WTC11 (cell line): ENCODE measurements at regions not wholly inside any gene's neighbourhood (a gene's known extent, or its start where the extent isn't known, plus 50 kb on each side); places are given as distances from the start of the nearest gene placed in this dataset.

Experiments used
- ATAC-seq: fragments of 200-7000 bp; cut with Tn5 transposase; 2 replicates; pipeline ENCODE4 v1.10.0; 2021; ENCODE audit warnings: mild to moderate bottlenecking, moderate library complexity
- CTCF ChIA-PET: fragments of 300-600 bp; sonication (Branson Sonifier 250); formaldehyde crosslinking; loops from one replicate; lab custom pipeline; 2021; ENCODE audit warnings: antibody characterized with exemption; lab: Charles Lee
- POLR2A ChIA-PET: fragments of 350-600 bp; sonication (Branson Sonifier 250); formaldehyde crosslinking; loops from one replicate; lab custom pipeline; 2021; ENCODE audit warnings: antibody characterized with exemption; lab: Charles Lee
- DNase-seq: peaks from one replicate; pipeline ENCODE4 v3.0.0; 2021; ENCODE audit warnings: low spot score
- H3K27ac Mint-ChIP-seq: 2 replicates; pipeline ENCODE4 v1.8.0; 2021; ENCODE audit warnings: mixed read lengths
- H3K27me3 Mint-ChIP-seq: 2 replicates; pipeline ENCODE4 v1.8.0; 2021; ENCODE audit warnings: low read depth, mild to moderate bottlenecking, moderate library complexity, mixed read lengths
- H3K36me3 Mint-ChIP-seq: 2 replicates; pipeline ENCODE4 v1.8.0; 2021; ENCODE audit warnings: mixed read lengths
- H3K4me1 Mint-ChIP-seq: 2 replicates; pipeline ENCODE4 v1.8.0; 2022; ENCODE audit warnings: mixed read lengths
- H3K4me3 Mint-ChIP-seq: 2 replicates; pipeline ENCODE4 v1.8.0; 2021; ENCODE audit warnings: mild to moderate bottlenecking, moderate library complexity, mixed read lengths
- H3K9me3 Mint-ChIP-seq: 2 replicates; pipeline ENCODE4 v1.8.0; 2021; ENCODE audit warnings: mixed read lengths
- ATF3 ChIP-seq: sonication (generic); formaldehyde crosslinking; conservative IDR thresholded peaks from 2 replicates; pipeline ENCODE4 v1.8.1; 2022; ENCODE audit warnings: mild to moderate bottlenecking, missing genetic modification reagents
- CBFB ChIP-seq: sonication (generic); formaldehyde crosslinking; IDR thresholded peaks from 2 replicates; pipeline ENCODE4 v1.8.1; 2022; ENCODE audit warnings: mild to moderate bottlenecking, low read depth, missing genetic modification reagents
- ELF4 ChIP-seq: sonication (generic); formaldehyde crosslinking; IDR thresholded peaks from 2 replicates; pipeline ENCODE4 v1.8.1; 2022; ENCODE audit warnings: low read depth, mild to moderate bottlenecking, moderate library complexity, missing genetic modification reagents
- EMX1 ChIP-seq: fragments of 250-450 bp; sonication (Bioruptor Pico); IDR thresholded peaks from 2 replicates; pipeline ENCODE4 v1.8.0; 2021; ENCODE audit warnings: mild to moderate bottlenecking
- FOXK1 ChIP-seq: sonication (generic); formaldehyde crosslinking; IDR thresholded peaks from 2 replicates; pipeline ENCODE4 v1.8.0; 2022; ENCODE audit warnings: mild to moderate bottlenecking, moderate library complexity, missing genetic modification reagents
- NFATC4 ChIP-seq: fragments of 250-450 bp; sonication (Bioruptor Pico); IDR thresholded peaks from 2 replicates; pipeline ENCODE4 v1.9.0; 2021; ENCODE audit warnings: mild to moderate bottlenecking
- OVOL2 ChIP-seq: fragments of 250-450 bp; sonication (Bioruptor Pico); IDR thresholded peaks from 2 replicates; pipeline ENCODE4 v1.9.0; 2021; ENCODE audit warnings: mild to moderate bottlenecking, borderline replicate concordance
- RELA ChIP-seq: sonication (generic); formaldehyde crosslinking; IDR thresholded peaks from 2 replicates; pipeline ENCODE4 v1.8.1; 2022; ENCODE audit warnings: missing genetic modification reagents, mild to moderate bottlenecking, borderline replicate concordance
- TP53 ChIP-seq: sonication (generic); formaldehyde crosslinking; IDR thresholded peaks from 2 replicates; pipeline ENCODE4 v1.8.1; 2023; ENCODE audit warnings: mild to moderate bottlenecking, missing genetic modification reagents
- USF2 ChIP-seq: sonication (generic); formaldehyde crosslinking; IDR thresholded peaks from 2 replicates; pipeline ENCODE4 v1.8.1; 2023; ENCODE audit warnings: mild to moderate bottlenecking, missing genetic modification reagents, moderate library complexity
- ZBTB43 ChIP-seq: sonication (generic); formaldehyde crosslinking; IDR thresholded peaks from 2 replicates; pipeline ENCODE4 v1.8.1; 2023; ENCODE audit warnings: mild to moderate bottlenecking, missing genetic modification reagents
- ZNF281 ChIP-seq: sonication (generic); formaldehyde crosslinking; IDR thresholded peaks from 2 replicates; pipeline ENCODE4 v1.8.0; 2023; ENCODE audit warnings: mild to moderate bottlenecking, missing genetic modification reagents
- ZNF512 ChIP-seq: sonication (generic); formaldehyde crosslinking; IDR thresholded peaks from 2 replicates; pipeline ENCODE4 v1.8.1; 2022; ENCODE audit warnings: missing genetic modification reagents, borderline replicate concordance
- ZNF532 ChIP-seq: fragments of 250-450 bp; sonication (Bioruptor Pico); IDR thresholded peaks from 2 replicates; pipeline ENCODE4 v1.9.0; 2021; ENCODE audit warnings: mild to moderate bottlenecking, borderline replicate concordance

- DNase-seq (no peak), ATAC-seq (no peak)
- Mint-ChIP-seq H3K27ac (no peak overlapping the region), H3K9me3 (peaks cover 68% of the 10 kb centered on the region), H3K27me3 (peaks cover 29% of the 10 kb centered on the region), H3K36me3 (peaks cover 40% of the 10 kb centered on the region), H3K4me3 (no peak overlapping the region), H3K4me1 (peaks cover 22% of the 10 kb centered on the region)
- POLR2A ChIA-PET: no interaction called here
- TF ChIP-seq ZNF532 (CRISPR knock-in tag) (no peak), ZNF512 (CRISPR knock-in tag) (no peak), ATF3 (CRISPR knock-in tag) (no peak)
- CTCF ChIA-PET: no interaction called here
Observed at GRCh38 chr17:53176629-53177028, 646.1 kb upstream of the KIF2B start.

GRCh38 chr17:53168413-53168812, 654.3 kb upstream of the KIF2B start:
- no peak overlapping the region for H3K4me3 Mint-ChIP-seq
- peaks cover 6% of the 10 kb centered on the region; the same call in 1 of the 2 replicates for H3K36me3 Mint-ChIP-seq
- no peak overlapping the region for H3K27ac Mint-ChIP-seq
- TF ChIP-seq OVOL2 (no peak), EMX1 (CRISPR knock-in tag) (no peak), TP53 (CRISPR knock-in tag) (no peak), USF2 (CRISPR knock-in tag) (no peak), ZBTB43 (CRISPR knock-in tag) (no peak), RELA (CRISPR knock-in tag) (no peak), FOXK1 (CRISPR knock-in tag) (no peak), ZNF281 (no peak), ELF4 (no peak), CBFB (no peak), NFATC4 (CRISPR knock-in tag) (no peak)
- ATAC-seq (no peak), DNase-seq (no peak)
- POLR2A ChIA-PET: no interaction called here
- CTCF ChIA-PET: no interaction called here
- peaks cover 35% of the 10 kb centered on the region for H3K9me3 Mint-ChIP-seq
- H3K4me1 Mint-ChIP-seq: no peaks in the 10 kb centered on the region
- H3K27me3 Mint-ChIP-seq: no peaks in the 10 kb centered on the region
